A172 (cell line): ENCODE measurements at regions not wholly inside any gene's neighbourhood (a gene's known extent, or its start where the extent isn't known, plus 50 kb on each side); places are given as distances from the start of the nearest gene placed in this dataset.
A peak's percentile ranks its signal among the peaks of the same experiment; 100 is the strongest.

Source experiments
- DNase-seq: peaks from one replicate; pipeline ENCODE4 v3.0.0-alpha.2; 2015; ENCODE audit warnings: low spot score

GRCh38 chr15:87357637-87358313 is 898.8 kb downstream of the NTRK3 start:
- DNase-seq: no peak

DNA sequence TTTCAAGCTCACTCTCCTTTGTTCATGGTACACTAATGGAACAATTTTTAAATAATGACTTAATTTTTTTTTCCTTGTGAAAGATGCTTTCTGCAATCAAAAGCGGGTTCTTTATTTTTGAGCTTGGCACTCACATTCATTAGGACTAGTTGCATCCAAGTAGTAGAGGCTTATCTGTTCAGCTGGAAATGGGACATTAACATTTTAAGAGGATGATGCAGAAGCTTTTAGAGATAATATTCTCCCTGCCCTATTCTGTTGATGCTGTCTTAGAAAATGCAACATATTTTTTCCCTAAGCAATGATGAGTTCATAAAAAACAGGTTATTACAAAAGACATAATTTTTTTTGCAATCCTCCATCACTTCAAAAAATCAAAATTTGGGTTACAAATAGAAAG is 900.6 kb downstream of the NTRK3 start:
- no peak for DNase-seq

DNA sequence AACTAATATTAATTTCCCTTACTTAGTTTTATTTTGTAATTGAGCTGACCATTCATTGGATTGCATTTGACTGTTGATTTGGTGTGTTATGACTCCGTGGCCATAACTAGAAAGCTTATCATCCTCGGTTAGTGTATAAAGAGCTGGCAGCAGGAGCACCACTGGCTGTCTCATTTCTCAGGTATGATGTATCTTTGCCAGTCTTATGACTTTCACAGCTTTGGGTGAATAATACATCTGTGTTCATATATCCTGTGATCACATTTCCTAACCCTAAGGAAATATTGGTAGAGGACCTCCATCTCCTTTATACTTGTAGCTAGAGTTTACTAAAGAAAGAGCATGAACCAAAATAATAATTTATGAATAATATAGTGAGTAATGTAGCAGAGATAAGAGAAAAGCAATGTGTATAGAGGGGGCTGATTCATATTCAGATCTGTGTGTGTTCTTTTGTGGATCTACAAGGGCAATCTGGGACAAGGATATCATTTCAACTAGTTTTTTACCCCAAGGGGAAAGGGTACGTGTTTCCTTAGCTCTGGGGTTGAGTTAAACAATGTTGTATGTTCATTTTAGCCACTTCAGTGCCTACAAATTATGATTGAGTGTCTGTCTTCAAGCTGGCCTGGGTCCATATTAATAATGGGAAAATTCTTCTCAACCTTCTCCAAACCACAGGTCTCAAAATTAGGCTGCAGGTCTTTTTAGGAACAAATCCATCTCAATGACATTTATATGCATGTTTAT is 901.7 kb downstream of the NTRK3 start:
- peak; percentile 60 for DNase-seq

DNA sequence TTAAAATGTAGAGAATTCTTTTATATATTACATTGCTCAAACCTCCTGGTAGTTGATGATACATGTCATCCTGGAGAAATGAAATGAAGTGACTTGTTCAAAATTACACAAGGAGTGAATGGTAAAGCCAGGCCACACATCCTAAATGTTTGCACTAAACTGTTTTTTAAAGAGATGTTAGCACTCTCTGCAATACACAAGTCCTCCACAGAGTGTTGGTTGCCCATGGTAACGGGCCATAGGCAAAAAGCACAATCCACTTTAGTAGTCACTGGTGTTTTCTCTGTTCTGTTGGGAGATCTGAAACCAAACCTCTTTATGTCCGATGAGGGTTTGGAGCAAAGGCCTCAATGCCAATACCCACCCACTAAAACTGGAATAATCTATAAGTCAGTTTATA is 907.4 kb downstream of the NTRK3 start:
- DNase-seq: no peak

DNA sequence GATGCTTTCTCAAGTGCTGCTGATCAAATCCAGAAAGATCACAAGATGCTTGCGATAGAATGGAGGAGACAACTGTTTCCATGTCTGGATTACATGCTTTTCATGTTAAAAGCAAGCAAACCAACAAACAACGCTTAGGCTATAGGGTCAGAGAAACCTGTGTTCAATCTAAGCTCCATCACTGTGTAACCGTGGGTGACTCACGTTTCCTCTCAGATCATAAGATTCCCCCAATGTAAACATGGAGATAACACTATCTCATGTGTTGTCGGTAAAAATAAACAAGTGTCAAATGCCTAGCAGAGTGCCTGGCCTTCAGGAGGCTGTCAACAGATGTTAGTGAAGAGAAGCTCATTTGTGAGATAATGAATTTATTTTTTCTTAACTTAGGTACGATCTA is 907.8 kb downstream of the NTRK3 start:
- DNase-seq: peak; percentile 66

DNA sequence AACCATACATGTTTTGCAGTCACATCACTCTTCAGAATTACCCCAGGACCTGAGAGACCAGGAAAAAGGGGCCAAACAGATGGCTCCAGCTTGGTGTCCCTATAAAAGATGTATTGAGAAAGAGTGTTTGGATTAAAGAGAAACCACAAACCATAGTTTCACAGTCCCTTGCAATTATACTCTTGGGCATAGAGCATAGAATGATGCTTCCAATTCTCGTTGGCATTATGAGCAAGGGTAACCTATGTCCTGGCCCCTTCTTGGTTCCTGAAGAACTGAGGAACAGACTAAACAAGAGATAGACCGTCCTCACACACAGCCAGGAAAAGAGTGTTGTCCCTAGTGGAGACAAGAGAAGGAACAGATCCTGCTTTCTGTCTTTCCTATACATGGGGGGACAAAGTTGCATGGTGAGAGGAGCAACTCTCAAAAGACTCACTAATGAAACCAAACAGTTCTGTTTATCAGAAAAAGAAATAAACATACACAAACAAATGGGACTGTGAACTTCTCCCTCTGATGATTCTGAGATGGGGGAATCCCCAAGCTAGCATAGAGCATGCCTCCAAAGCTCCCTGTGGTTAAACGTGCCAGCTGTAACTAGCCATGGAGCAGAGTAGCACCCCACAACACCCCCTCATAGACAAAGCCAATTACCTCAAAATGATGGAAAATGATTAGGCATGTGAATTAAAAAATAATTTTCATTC is 908.6 kb downstream of the NTRK3 start:
- no peak for DNase-seq

- DNase-seq: no peak
These were observed 910.6 kb downstream of the NTRK3 start for GRCh38 chr15:87345961-87346360.

DNA sequence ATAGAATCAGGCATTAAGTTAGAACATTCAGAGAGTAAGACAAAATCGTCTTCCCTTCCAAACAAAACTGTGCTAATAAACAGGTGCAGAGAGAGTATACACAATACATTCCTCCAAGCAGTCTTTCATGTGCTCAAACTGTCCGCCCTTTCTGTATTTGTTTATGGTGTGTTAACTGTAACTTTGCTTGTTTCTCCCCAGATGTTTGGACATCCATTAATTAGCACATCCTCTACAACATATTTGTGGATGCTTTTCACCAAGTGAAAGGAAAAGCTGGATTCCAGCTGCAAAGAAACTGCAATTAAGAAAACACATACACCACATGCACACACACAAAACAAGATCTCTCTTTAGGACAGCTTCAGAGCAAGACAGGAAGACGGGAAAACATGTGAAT is 912.6 kb downstream of the NTRK3 start:
- DNase-seq: no peak

DNA sequence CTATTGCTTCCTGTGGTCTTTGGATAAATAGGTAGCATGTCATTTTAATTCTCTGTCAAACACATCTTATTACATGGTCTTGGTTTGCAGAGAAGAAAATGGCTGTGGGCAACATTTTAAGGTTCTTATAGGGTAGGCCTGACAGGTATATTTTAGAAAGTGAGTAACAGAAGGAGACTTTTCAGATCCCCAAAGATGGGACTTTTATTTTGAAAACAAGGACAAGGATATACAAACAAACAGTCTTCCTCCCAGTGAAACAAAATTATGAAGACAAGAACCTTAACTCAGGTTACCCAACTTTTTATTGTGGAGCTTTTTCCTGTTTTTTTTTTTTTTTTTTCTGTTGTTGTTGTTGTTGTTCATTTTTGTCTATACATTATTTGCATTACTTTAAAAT is 916.2 kb downstream of the NTRK3 start:
- no peak for DNase-seq

DNA sequence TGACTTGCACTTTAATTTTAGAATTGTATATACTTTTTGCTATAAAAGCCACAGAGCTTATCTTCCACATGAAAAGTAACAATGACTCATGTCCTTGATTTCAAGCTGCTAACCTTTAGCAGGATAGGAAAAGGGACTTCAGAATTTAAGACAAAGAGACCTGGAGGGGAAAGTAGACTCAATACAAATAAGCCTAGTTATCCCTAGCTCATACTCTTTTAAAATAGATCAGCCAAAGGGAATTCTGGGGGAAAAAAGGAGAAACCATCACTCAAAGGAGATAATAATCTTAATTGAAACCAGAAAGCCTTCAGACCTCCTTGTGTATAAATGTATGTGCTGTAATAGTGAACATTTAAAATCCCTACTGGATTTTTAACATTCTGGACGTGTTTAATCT is 930.3 kb downstream of the NTRK3 start:
- peak; percentile 54 for DNase-seq

- DNase-seq: peak; percentile 9
These were observed 933.7 kb downstream of the NTRK3 start for GRCh38 chr15:87322870-87323269.

GRCh38 chr15:87322265-87322664 is 934.3 kb downstream of the NTRK3 start:
- DNase-seq: no peak

DNA sequence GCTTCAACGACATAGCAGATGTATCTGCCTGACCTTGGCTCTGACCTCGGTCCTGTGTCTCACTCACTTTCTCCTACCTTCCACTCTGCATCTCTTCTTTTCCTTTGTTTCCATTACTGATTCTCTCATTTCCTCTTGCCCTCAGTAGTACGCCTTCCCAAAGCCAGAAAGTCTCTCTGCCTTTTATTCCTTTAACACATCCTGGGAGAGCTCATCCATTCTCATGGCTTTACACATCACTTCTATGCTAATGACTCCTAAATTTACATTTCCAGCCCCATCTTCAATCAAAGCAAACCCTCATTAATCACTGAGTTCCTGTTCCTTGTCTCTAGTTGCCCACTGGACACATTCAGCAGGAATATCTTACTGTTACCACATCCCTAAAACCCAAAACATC is 938.6 kb downstream of the NTRK3 start:
- DNase-seq: no peak

DNA sequence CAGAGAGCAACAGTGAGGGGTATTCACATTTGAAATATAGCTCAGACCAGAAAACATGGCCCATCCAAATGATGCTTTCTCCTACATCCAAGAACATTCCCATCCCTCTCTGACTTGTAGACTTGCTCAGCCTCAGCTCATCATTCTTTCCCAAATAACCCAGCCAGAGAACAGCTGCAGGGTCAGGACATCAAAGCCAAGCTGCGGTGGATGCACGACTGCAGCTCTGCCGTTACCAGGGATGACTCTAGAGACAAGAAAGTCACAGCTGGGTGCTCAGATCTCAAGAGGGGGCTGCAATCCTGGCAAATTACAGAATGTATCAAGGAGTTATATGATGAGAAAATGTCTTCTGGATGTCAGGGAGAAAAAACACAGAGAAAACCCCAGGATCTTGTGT is 944.3 kb downstream of the NTRK3 start:
- DNase-seq: no peak

GRCh38 chr15:87300146-87300545 is 956.4 kb downstream of the NTRK3 start:
- no peak for DNase-seq

GRCh38 chr15:87294854-87295253 is 961.7 kb downstream of the NTRK3 start:
- DNase-seq: no peak

DNA sequence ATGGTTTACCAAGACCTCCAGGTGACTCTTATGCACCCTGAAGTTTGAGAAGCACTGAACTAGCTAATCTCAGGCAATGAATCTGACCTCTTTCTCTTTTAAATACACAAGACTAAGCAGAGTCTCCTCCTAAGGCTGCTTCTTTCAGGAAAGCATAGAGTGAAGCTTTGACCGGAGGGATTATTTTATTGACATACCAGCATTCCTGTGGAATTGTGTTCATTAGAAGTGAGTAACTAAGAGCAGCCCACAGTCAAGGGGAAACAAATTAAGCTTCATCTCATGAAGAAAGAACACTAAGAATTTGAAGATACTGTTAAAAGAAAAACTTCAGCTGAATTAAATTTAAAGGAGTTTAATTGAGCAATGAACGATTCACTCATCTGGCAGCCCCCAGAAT is 963.5 kb downstream of the NTRK3 start:
- DNase-seq: no peak

- DNase-seq: peak; percentile 55
These were observed 969.4 kb downstream of the NTRK3 start for GRCh38 chr15:87287156-87287555.

GRCh38 chr15:87269566-87269965 is 987.0 kb downstream of the NTRK3 start:
- no peak for DNase-seq

DNA sequence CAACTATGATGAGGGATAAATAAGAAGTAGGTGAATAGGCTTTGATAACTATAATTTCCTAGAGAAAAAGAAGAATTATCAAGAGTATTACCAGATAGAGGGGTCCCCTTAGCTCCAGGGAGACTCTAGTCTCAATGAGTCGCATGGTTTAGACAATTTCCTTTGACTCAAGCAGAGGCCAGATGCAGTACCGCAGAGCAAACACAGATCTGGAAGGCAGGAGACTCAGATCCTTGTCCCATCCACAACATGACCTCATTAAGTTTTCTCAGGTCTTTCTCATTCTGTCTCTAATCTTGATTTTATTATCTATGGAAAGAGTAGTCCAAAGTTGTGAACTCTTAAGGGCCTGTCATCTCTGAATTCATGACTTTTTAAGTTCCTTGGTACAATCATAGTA is 987.9 kb downstream of the NTRK3 start:
- DNase-seq: peak; percentile 19

DNA sequence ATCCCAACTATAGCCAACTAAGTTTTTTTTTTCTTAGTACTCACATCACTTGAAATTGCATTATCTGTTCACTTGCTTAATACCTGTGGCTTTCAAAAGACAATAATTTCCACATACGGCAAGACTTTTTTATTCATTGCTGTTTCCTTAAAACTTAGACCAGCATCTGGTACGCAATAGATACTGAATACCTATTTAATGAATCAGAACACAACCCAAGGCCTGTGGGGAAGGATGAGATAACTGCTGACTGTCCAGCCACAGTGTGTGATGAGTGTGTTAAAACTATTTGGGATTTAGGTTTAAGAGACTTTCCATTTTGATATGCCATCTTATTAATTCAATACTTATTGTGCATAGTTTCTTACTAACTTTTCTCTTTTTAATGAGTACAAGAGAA is 988.7 kb downstream of the NTRK3 start:
- DNase-seq: peak; percentile 82

GRCh38 chr15:87263871-87264270 is 992.7 kb downstream of the NTRK3 start:
- DNase-seq: no peak

DNA sequence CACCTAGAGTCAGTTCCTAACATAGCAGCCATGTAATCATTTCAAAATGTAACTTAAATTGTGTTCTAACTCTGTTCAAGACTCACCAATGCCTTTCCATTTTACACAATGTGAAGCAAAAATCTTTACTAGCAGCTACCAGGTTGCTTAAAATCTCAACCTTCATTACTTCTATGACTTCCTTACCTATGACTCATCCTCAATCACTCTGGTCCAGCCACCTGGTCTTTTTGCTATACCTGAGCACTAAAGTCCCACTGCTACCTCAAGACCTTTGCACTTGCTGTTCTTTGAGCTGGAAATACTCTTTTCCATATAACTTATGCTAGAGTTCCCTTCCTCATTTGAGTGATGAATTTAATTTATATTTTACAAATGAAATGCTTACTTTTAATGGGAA is 993.2 kb downstream of the NTRK3 start:
- DNase-seq: no peak
